ENCODE measurements at regions not wholly inside any gene's neighbourhood (a gene's known extent, or its start where the extent isn't known, plus 50 kb on each side); places are given as distances from the start of the nearest gene placed in this dataset.

GRCh38 chr20:17884307-17885003 lies 84.1 kb downstream of the SNX5 start:
- TF ChIP-seq POLR2AphosphoS5 (IDR thresholded peaks at IDR 0.05; ENCODE audit: borderline replicate concordance, low read depth, low read length) (no peak), EZH2 (IDR thresholded peaks at IDR 0.05) (no peak)

Data from SK-N-MC (cell line).